IMR-90 (cell line): ENCODE measurements at regions not wholly inside any gene's neighbourhood (a gene's known extent, or its start where the extent isn't known, plus 50 kb on each side); places are given as distances from the start of the nearest gene placed in this dataset.

Source experiments
- ATAC-seq: fragments of 200-7000 bp; cut with Tn5 transposase; 2 replicates; pipeline ENCODE4 v1.9.1; 2020; ENCODE audit warnings: low read depth, mild to moderate bottlenecking, moderate library complexity
- BruUV-seq: library from RNA; stranded (reverse); fragments of 400-500 nt; replicated peaks from 2 replicates; lab custom pipeline; 2021; lab: Mats Ljungman, UMichigan
- CTCF ChIA-PET: fragments of 300-600 bp; formaldehyde crosslinking; extraction: SDS; loops from one replicate; lab custom pipeline; 2021; ENCODE audit warnings: antibody characterized with exemption; lab: Yijun Ruan, JAX
- POLR2A ChIA-PET: fragments of 300-600 bp; sonication (Branson Sonifier 250); formaldehyde crosslinking; loops from one replicate; lab custom pipeline; 2022; ENCODE audit warnings: antibody characterized with exemption; ENCODE audit not compliant: unreplicated experiment; lab: Charles Lee
- DNase-seq: peaks from one replicate; pipeline ENCODE4 v3.0.0; 2013
- H2AFZ ChIP-seq: replicated peaks from 2 replicates; pipeline ENCODE3; 2013; ENCODE audit warnings: low read length, mild to moderate bottlenecking; ENCODE audit not compliant: poor library complexity
- H2AK5ac ChIP-seq: 2 replicates; pipeline ENCODE4 v1.6.1; 2013; ENCODE audit warnings: low read depth, low read length, inconsistent platforms
- H2AK9ac ChIP-seq: replicated peaks from 2 replicates; pipeline ENCODE3; 2013; ENCODE audit warnings: mild to moderate bottlenecking, low read depth, low read length, moderate library complexity; ENCODE audit not compliant: poor library complexity
- H2BK120ac ChIP-seq: 2 replicates; pipeline ENCODE4 v1.6.1; 2013; ENCODE audit warnings: low read depth, low read length, inconsistent platforms
- H2BK15ac ChIP-seq: 3 replicates; pipeline ENCODE4 v1.6.1; 2013; ENCODE audit warnings: low read depth, low read length, inconsistent platforms
- H2BK20ac ChIP-seq: 2 replicates; pipeline ENCODE4 v1.6.1; 2013; ENCODE audit warnings: low read depth, mild to moderate bottlenecking, inconsistent platforms, low read length, moderate library complexity
- H2BK5ac ChIP-seq: 2 replicates; pipeline ENCODE4 v1.6.1; 2013; ENCODE audit warnings: mild to moderate bottlenecking, low read depth, low read length, inconsistent platforms; ENCODE audit not compliant: poor library complexity, severe bottlenecking
- H3K14ac ChIP-seq: replicated peaks from 2 replicates; pipeline ENCODE4 v1.6.1; 2013; ENCODE audit warnings: low read depth, low read length, inconsistent platforms
- H3K18ac ChIP-seq: 2 replicates; pipeline ENCODE4 v1.6.1; 2013; ENCODE audit warnings: low read depth, low read length, control low read depth
- H3K23ac ChIP-seq: 2 replicates; pipeline ENCODE4 v1.6.1; 2013; ENCODE audit warnings: low read depth, low read length, inconsistent platforms
- H3K27ac ChIP-seq: 2 replicates; pipeline ENCODE4 v1.5.1; 2013; ENCODE audit warnings: mild to moderate bottlenecking, control low read depth, low read length; ENCODE audit not compliant: insufficient read depth
- H3K27me3 ChIP-seq: 2 replicates; pipeline ENCODE4 v1.6.1; 2013; ENCODE audit warnings: low read length; ENCODE audit not compliant: control insufficient read depth, insufficient read depth
- H3K36me3 ChIP-seq: 2 replicates; pipeline ENCODE4 v1.6.1; 2013; ENCODE audit warnings: low read length, mixed read lengths; ENCODE audit not compliant: control insufficient read depth, insufficient read depth
- H3K4ac ChIP-seq: 2 replicates; pipeline ENCODE4 v1.6.1; 2013; ENCODE audit warnings: low read depth, low read length, inconsistent platforms
- H3K4me1 ChIP-seq: 2 replicates; pipeline ENCODE4 v1.6.1; 2013; ENCODE audit warnings: low read length, mixed read lengths; ENCODE audit not compliant: control insufficient read depth, insufficient read depth
- H3K4me2 ChIP-seq: 2 replicates; pipeline ENCODE4 v1.6.1; 2013; ENCODE audit warnings: low read depth, mild to moderate bottlenecking, control low read depth, low read length, moderate library complexity
- H3K4me3 ChIP-seq: 2 replicates; pipeline ENCODE4 v1.5.1; 2013; ENCODE audit warnings: low read depth, mild to moderate bottlenecking, control low read depth, low read length, moderate library complexity; ENCODE audit not compliant: insufficient read depth
- H3K56ac ChIP-seq: 2 replicates; pipeline ENCODE4 v1.6.1; 2013; ENCODE audit warnings: low read length, inconsistent platforms; ENCODE audit not compliant: insufficient read depth; ENCODE audit errors: extremely low read depth
- H3K79me1 ChIP-seq, 2 experiments: 2 replicates each; pipeline ENCODE4 v1.6.1; 2013; ENCODE audit warnings: low read length in 2 of 2, inconsistent platforms in 1 of 2, low read depth in 1 of 2
- H3K9ac ChIP-seq: 2 replicates; pipeline ENCODE4 v1.6.1; 2013; ENCODE audit warnings: low read depth, low read length, control low read depth
- H3K9me1 ChIP-seq: 2 replicates; pipeline ENCODE4 v1.6.1; 2013; ENCODE audit warnings: low read length, inconsistent platforms; ENCODE audit not compliant: insufficient read depth
- H3K9me3 ChIP-seq: 2 replicates; pipeline ENCODE4 v1.6.1; 2013; ENCODE audit warnings: low read length; ENCODE audit not compliant: control insufficient read depth, insufficient read depth
- H4K20me1 ChIP-seq: 2 replicates; pipeline ENCODE4 v1.6.1; 2013; ENCODE audit warnings: low read length, inconsistent platforms; ENCODE audit not compliant: insufficient read depth
- H4K5ac ChIP-seq: 2 replicates; pipeline ENCODE4 v1.6.1; 2013; ENCODE audit warnings: mild to moderate bottlenecking, low read depth, low read length, control low read depth
- H4K8ac ChIP-seq, 2 experiments: 2 replicates each; pipeline ENCODE4 v1.6.1; 2013; ENCODE audit warnings: low read depth in 2 of 2, low read length in 2 of 2, control low read depth in 1 of 2, inconsistent platforms in 1 of 2
- H4K91ac ChIP-seq: 2 replicates; pipeline ENCODE4 v1.6.1; 2013; ENCODE audit warnings: low read depth, low read length, inconsistent platforms; ENCODE audit not compliant: insufficient read depth
- BHLHE40 ChIP-seq: fragments of 150-350 bp; IDR thresholded peaks from 2 replicates; pipeline ENCODE4 v1.6.1; 2016; ENCODE audit warnings: mild to moderate bottlenecking, low read depth, low read length
- CEBPB ChIP-seq: IDR thresholded peaks from 2 replicates; pipeline ENCODE4 v1.6.1; 2012; ENCODE audit warnings: low read depth, low read length, improper control_type of control experiment
- CHD1 ChIP-seq: IDR thresholded peaks from 2 replicates; pipeline ENCODE4 v1.6.1; 2012; ENCODE audit warnings: low read depth, low read length, improper control_type of control experiment
- FOS ChIP-seq: fragments of 150-350 bp; IDR thresholded peaks from 2 replicates; pipeline ENCODE4 v1.6.1; 2016; ENCODE audit warnings: low read depth, low read length
- MAFK ChIP-seq: IDR thresholded peaks from 2 replicates; pipeline ENCODE4 v1.6.1; 2012; ENCODE audit warnings: low read depth, low read length, improper control_type of control experiment
- MAZ ChIP-seq: IDR thresholded peaks from 2 replicates; pipeline ENCODE4 v1.6.1; 2012; ENCODE audit warnings: low read depth, mild to moderate bottlenecking, low read length, improper control_type of control experiment, moderate library complexity, borderline replicate concordance
- MXI1 ChIP-seq: IDR thresholded peaks from 2 replicates; pipeline ENCODE4 v1.6.1; 2012; ENCODE audit warnings: low read depth, mild to moderate bottlenecking, low read length, moderate library complexity, borderline replicate concordance
- NFE2L2 ChIP-seq: fragments of 150-350 bp; IDR thresholded peaks from 2 replicates; pipeline ENCODE4 v1.6.1; 2016; ENCODE audit warnings: low read depth, mild to moderate bottlenecking, low read length
- POLR2A ChIP-seq: IDR thresholded peaks from 2 replicates; pipeline ENCODE4 v1.6.1; 2012; ENCODE audit warnings: mild to moderate bottlenecking, low read depth, low read length
- RAD21 ChIP-seq: IDR thresholded peaks from 2 replicates; pipeline ENCODE4 v1.6.1; 2012; ENCODE audit warnings: low read length, improper control_type of control experiment
- RCOR1 ChIP-seq: IDR thresholded peaks from 2 replicates; pipeline ENCODE4 v1.6.1; 2012; ENCODE audit warnings: mild to moderate bottlenecking, low read length, improper control_type of control experiment; ENCODE audit not compliant: insufficient replicate concordance
- RFX5 ChIP-seq: IDR thresholded peaks from 2 replicates; pipeline ENCODE4 v1.8.0; 2012; ENCODE audit warnings: low read depth, mild to moderate bottlenecking, low read length, moderate library complexity
- SMC3 ChIP-seq: fragments of 150-350 bp; IDR thresholded peaks from 2 replicates; pipeline ENCODE4 v1.6.1; 2016; ENCODE audit warnings: low read depth, mild to moderate bottlenecking, antibody characterized with exemption, low read length, moderate library complexity
- WGBS, 2 experiments: methylation state at CpG; one replicate each; pipeline versions ENCODE4 v1.1.5 to v1.1.7; 2013; ENCODE audit warnings: missing lambda C conversion rate in 2 of 2; ENCODE audit not compliant: insufficient read length in 1 of 2; ENCODE audit errors: extremely low coverage in 2 of 2; 5-methylcytosine and 5-hydroxymethylcytosine counted together
- dilution Hi-C: fragments of 300-500 bp; cut with HindIII; formaldehyde crosslinking; loops from one replicate; pipeline ENCODE4 v1.14.3; 2018; ENCODE audit warnings: low sequenced_read_pairs; ENCODE audit not compliant: unreplicated experiment
- in situ Hi-C: fragments of 300-500 bp; cut with MboI; formaldehyde crosslinking; loops from 3 replicates; pipeline ENCODE4 v1.14.3; 2019; ENCODE audit warnings: low sequenced_read_pairs, inconsistent platforms, mixed read lengths
- intact Hi-C: fragments of 100-400 bp; cut with micrococcal nuclease; formaldehyde crosslinking; loops from 2 replicates; pipeline ENCODE4 v1.10.0; 2022
- TF ChIP-seq, protein P1 (sequence below): fragments of 150-350 bp; IDR thresholded peaks from 2 replicates; pipeline ENCODE4 v1.6.1; 2017; ENCODE audit warnings: mild to moderate bottlenecking, antibody characterized with exemption, low read length, low read depth
- TF ChIP-seq, protein P2 (sequence below): conservative IDR thresholded peaks from 2 replicates; pipeline ENCODE4 v1.5.1; 2012; ENCODE audit warnings: mild to moderate bottlenecking, low read depth, low read length, improper control_type of control experiment
- TF ChIP-seq, protein P3 (sequence below): fragments of 150-350 bp; IDR thresholded peaks from 2 replicates; pipeline ENCODE4 v1.6.1; 2016; ENCODE audit warnings: low read depth, mild to moderate bottlenecking, low read length, moderate library complexity, borderline replicate concordance

DNA sequence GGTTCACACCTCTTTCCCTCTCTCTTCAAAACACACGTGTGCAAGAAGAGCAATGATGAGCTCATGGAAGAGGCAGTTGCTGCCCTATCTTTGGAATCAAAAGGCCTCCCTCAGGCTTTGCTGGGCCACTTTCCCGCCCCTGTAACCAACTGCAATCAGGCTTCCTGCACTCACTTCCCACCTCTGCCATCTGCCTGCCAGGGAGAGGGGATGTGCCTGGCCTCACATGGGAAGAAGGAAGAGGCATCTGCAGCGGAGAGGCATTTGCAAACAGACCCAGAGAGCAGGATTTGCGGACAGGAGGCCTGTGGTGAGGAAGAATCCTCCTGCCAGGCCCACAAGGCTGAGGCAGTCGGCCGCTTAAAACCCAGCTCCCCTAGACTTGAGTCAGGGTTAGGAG lies 175.6 kb upstream of the ATP10A start:
- H4K5ac ChIP-seq, result no peak overlapping the region
- intact Hi-C loops, result loop anchor here (5.0 kb wide), 2 partner anchors 224 to 824 kb away; no protein-coding TSS in a partner anchor
- no peak overlapping the region for H2BK15ac ChIP-seq
- no peaks in the 10 kb centered on the region for H3K27me3 ChIP-seq
- H3K27ac ChIP-seq, result no peak overlapping the region
- H3K4ac ChIP-seq, result no peak overlapping the region
- H3K4me3 ChIP-seq, result no peak overlapping the region
- H3K9me1 ChIP-seq, result no peaks in the 10 kb centered on the region
- ChIA-PET CTCF (no interaction called here), POLR2A (no interaction called here)
- no peak overlapping the region for H2AK5ac ChIP-seq
- DNase-seq (no peak), ATAC-seq (no peak)
- H2BK20ac ChIP-seq, result no peak overlapping the region
- TF ChIP-seq, protein P1, sequence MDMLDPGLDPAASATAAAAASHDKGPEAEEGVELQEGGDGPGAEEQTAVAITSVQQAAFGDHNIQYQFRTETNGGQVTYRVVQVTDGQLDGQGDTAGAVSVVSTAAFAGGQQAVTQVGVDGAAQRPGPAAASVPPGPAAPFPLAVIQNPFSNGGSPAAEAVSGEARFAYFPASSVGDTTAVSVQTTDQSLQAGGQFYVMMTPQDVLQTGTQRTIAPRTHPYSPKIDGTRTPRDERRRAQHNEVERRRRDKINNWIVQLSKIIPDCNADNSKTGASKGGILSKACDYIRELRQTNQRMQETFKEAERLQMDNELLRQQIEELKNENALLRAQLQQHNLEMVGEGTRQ, result no peak
- TF ChIP-seq POLR2A (no peak), FOS (no peak), CEBPB (no peak), NFE2L2 (no peak), RFX5 (no peak), MAZ (no peak), RCOR1 (no peak), SMC3 (no peak), CHD1 (no peak), BHLHE40 (no peak), MAFK (no peak), MXI1 (no peak), RAD21 (no peak)
- TF ChIP-seq, protein P2, sequence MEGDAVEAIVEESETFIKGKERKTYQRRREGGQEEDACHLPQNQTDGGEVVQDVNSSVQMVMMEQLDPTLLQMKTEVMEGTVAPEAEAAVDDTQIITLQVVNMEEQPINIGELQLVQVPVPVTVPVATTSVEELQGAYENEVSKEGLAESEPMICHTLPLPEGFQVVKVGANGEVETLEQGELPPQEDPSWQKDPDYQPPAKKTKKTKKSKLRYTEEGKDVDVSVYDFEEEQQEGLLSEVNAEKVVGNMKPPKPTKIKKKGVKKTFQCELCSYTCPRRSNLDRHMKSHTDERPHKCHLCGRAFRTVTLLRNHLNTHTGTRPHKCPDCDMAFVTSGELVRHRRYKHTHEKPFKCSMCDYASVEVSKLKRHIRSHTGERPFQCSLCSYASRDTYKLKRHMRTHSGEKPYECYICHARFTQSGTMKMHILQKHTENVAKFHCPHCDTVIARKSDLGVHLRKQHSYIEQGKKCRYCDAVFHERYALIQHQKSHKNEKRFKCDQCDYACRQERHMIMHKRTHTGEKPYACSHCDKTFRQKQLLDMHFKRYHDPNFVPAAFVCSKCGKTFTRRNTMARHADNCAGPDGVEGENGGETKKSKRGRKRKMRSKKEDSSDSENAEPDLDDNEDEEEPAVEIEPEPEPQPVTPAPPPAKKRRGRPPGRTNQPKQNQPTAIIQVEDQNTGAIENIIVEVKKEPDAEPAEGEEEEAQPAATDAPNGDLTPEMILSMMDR, result no peak
- TF ChIP-seq, protein P3, sequence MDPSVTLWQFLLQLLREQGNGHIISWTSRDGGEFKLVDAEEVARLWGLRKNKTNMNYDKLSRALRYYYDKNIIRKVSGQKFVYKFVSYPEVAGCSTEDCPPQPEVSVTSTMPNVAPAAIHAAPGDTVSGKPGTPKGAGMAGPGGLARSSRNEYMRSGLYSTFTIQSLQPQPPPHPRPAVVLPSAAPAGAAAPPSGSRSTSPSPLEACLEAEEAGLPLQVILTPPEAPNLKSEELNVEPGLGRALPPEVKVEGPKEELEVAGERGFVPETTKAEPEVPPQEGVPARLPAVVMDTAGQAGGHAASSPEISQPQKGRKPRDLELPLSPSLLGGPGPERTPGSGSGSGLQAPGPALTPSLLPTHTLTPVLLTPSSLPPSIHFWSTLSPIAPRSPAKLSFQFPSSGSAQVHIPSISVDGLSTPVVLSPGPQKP, result no peak
- no peak overlapping the region for H3K14ac ChIP-seq
- no peak overlapping the region for H3K4me2 ChIP-seq
- no peak overlapping the region for H3K23ac ChIP-seq
- no peak overlapping the region for H4K8ac ChIP-seq
- no peak overlapping the region for H3K9ac ChIP-seq
- dilution Hi-C loops, result no loop called here
- H2AFZ ChIP-seq, result no peak overlapping the region
- no peaks in the 10 kb centered on the region for H3K79me1 ChIP-seq
- 20% methylated on average over 1 of the region's 6 CpGs; no CpG with 5 or more reads in 1 of the 2 experiments for WGBS, 2 experiments
- H3K18ac ChIP-seq, result no peak overlapping the region
- BruUV-seq, result no TSS peak
- H2AK9ac ChIP-seq, result no peak overlapping the region
- H3K36me3 ChIP-seq, result no peaks in the 10 kb centered on the region
- no peak overlapping the region for H2BK120ac ChIP-seq
- no peak overlapping the region for H4K91ac ChIP-seq
- H3K4me1 ChIP-seq, result no peaks in the 10 kb centered on the region
- in situ Hi-C loops, result loop anchor here (25.0 kb wide), 1 partner anchor 224 kb away; no protein-coding TSS in a partner anchor
- H4K20me1 ChIP-seq, result no peaks in the 10 kb centered on the region
- H3K56ac ChIP-seq, result no peak overlapping the region
- H2BK5ac ChIP-seq, result no peak overlapping the region
- no peaks in the 10 kb centered on the region for H3K9me3 ChIP-seq
